AML-193 (cell line): ENCODE measurements at regions not wholly inside any gene's neighbourhood (a gene's known extent, or its start where the extent isn't known, plus 50 kb on each side); places are given as distances from the start of the nearest gene placed in this dataset.
"Not testable (repeated sequence)": the region's sequence is repeated elsewhere in the genome, so short reads cannot be mapped to it uniquely, and the experiment has no call there.

Experiments used
- DNase-seq, 2 experiments: peaks; one replicate each; lab custom pipeline; 2025; lab: John Stamatoyannopoulos, UW

- DNase-seq = no peak
Observed at GRCh38 chr9:71273613-71274012, 152.2 kb upstream of the TRPM3 start.

GRCh38 chr9:71271602-71272001 lies 150.2 kb upstream of the TRPM3 start:
- DNase-seq = no peak

- no peak for DNase-seq
Observed at GRCh38 chr9:71270554-71270953, 149.1 kb upstream of the TRPM3 start.

- DNase-seq = no peak
Observed at GRCh38 chr9:71269859-71270258, 148.4 kb upstream of the TRPM3 start.

- DNase-seq = no peak
Observed at GRCh38 chr9:71268871-71269635, 147.6 kb upstream of the TRPM3 start.

GRCh38 chr9:71263451-71263850 lies 142.0 kb upstream of the TRPM3 start:
- no peak for DNase-seq

- DNase-seq = not testable (repeated sequence)
Observed at GRCh38 chr9:71260419-71260818, 139.0 kb upstream of the TRPM3 start.

GRCh38 chr9:71254592-71255277 lies 133.3 kb upstream of the TRPM3 start:
- DNase-seq = no peak

- DNase-seq = no peak
Observed at GRCh38 chr9:71253011-71253410, 131.6 kb upstream of the TRPM3 start.

- no peak for DNase-seq
Observed at GRCh38 chr9:71250581-71250980, 129.2 kb upstream of the TRPM3 start.

GRCh38 chr9:71249729-71250317 lies 128.4 kb upstream of the TRPM3 start:
- DNase-seq = peak; percentile 42 to 66

- DNase-seq = no peak
Observed at GRCh38 chr9:71245651-71246050, 124.2 kb upstream of the TRPM3 start.

GRCh38 chr9:71243951-71244350 lies 122.5 kb upstream of the TRPM3 start:
- no peak for DNase-seq

GRCh38 chr9:71242081-71242480 lies 120.7 kb upstream of the TRPM3 start:
- DNase-seq = no peak

GRCh38 chr9:71237051-71237450 lies 115.6 kb upstream of the TRPM3 start:
- no peak for DNase-seq

GRCh38 chr9:71233646-71234045 lies 112.2 kb upstream of the TRPM3 start:
- DNase-seq = no peak

GRCh38 chr9:71223953-71224538 lies 102.6 kb upstream of the TRPM3 start:
- no peak for DNase-seq

- no peak for DNase-seq
Observed at GRCh38 chr9:71218774-71219173, 97.4 kb upstream of the TRPM3 start.

- no peak for DNase-seq
Observed at GRCh38 chr9:71213633-71214032, 92.2 kb upstream of the TRPM3 start.

GRCh38 chr9:71210326-71210725 lies 88.9 kb upstream of the TRPM3 start:
- DNase-seq = no peak

- DNase-seq = no peak
Observed at GRCh38 chr9:71209890-71210289, 88.5 kb upstream of the TRPM3 start.

- no peak for DNase-seq
Observed at GRCh38 chr9:71202931-71203330, 81.5 kb upstream of the TRPM3 start.

- no peak for DNase-seq
Observed at GRCh38 chr9:71191708-71192107, 70.3 kb upstream of the TRPM3 start.
